Natural killer cell (primary cell): ENCODE measurements at regions not wholly inside any gene's neighbourhood (a gene's known extent, or its start where the extent isn't known, plus 50 kb on each side); places are given as distances from the start of the nearest gene placed in this dataset.

Source experiments
- ATAC-seq, 3 donors: fragments of 150-1000 bp in 2 of 3; fragments of 200-7000 bp in 1 of 3; cut with Tn5 transposase; 1 replicate in 1 of 3; 2 replicates in 2 of 3; pipeline ENCODE4 v1.10.0; 2021; ENCODE audit warnings: mild to moderate bottlenecking in 2 of 3, moderate library complexity in 2 of 3
- DNase-seq, 2 donors: peaks; one replicate each; pipeline versions ENCODE4 v3.0.0 to v3.0.0-alpha.2; 2013 to 2021; ENCODE audit warnings: mixed read lengths in 1 of 2
- H3K27ac ChIP-seq: one replicate; pipeline ENCODE4 v1.5.1; 2013; ENCODE audit warnings: mild to moderate bottlenecking, low read length
- H3K27me3 ChIP-seq: one replicate; pipeline ENCODE4 v1.6.1; 2013; ENCODE audit warnings: low read length; ENCODE audit not compliant: control insufficient read depth, insufficient read depth
- H3K36me3 ChIP-seq: one replicate; pipeline ENCODE4 v1.6.1; 2013; ENCODE audit warnings: low read length; ENCODE audit not compliant: control insufficient read depth, insufficient read depth
- H3K4me1 ChIP-seq: one replicate; pipeline ENCODE4 v1.6.1; 2013; ENCODE audit warnings: low read length; ENCODE audit not compliant: control insufficient read depth, insufficient read depth
- H3K4me3 ChIP-seq: one replicate; pipeline ENCODE4 v1.5.1; 2013; ENCODE audit warnings: low read length
- H3K9me3 ChIP-seq: one replicate; pipeline ENCODE4 v1.6.1; 2013; ENCODE audit warnings: low read length; ENCODE audit not compliant: control insufficient read depth, insufficient read depth
- H3K27ac Mint-ChIP-seq, 2 donors: one replicate each; pipeline ENCODE4 v1.8.0; 2022; ENCODE audit warnings: mild to moderate bottlenecking in 2 of 2, mixed read lengths in 2 of 2, moderate library complexity in 1 of 2
- H3K27me3 Mint-ChIP-seq, 2 donors: one replicate each; pipeline ENCODE4 v1.8.0; 2022; ENCODE audit warnings: low read depth in 2 of 2, mixed read lengths in 2 of 2
- H3K36me3 Mint-ChIP-seq: one replicate; pipeline ENCODE4 v1.8.0; 2022; ENCODE audit warnings: mixed read lengths
- H3K4me1 Mint-ChIP-seq, 2 donors: one replicate each; pipeline ENCODE4 v1.8.0; 2022; ENCODE audit warnings: mixed read lengths in 2 of 2
- H3K4me3 Mint-ChIP-seq: one replicate; pipeline ENCODE4 v1.8.0; 2022; ENCODE audit warnings: mild to moderate bottlenecking, moderate library complexity, mixed read lengths
- H3K9me3 Mint-ChIP-seq, 2 donors: one replicate each; pipeline ENCODE4 v1.8.0; 2022; ENCODE audit warnings: mixed read lengths in 2 of 2
- WGBS: methylation state at CpG from one replicate; pipeline ENCODE4 v1.1.7; 2013; ENCODE audit warnings: missing lambda C conversion rate; ENCODE audit not compliant: insufficient coverage; 5-methylcytosine and 5-hydroxymethylcytosine counted together
- intact Hi-C: fragments of 100-400 bp; cut with micrococcal nuclease; formaldehyde crosslinking; loops from one replicate; pipeline ENCODE4 v1.14.2; 2022
- TF ChIP-seq, protein P1 (sequence below): fragments of 200-600 bp; IDR thresholded peaks from one replicate; pipeline ENCODE4 v1.8.0; 2022; ENCODE audit warnings: antibody characterized with exemption

DNA sequence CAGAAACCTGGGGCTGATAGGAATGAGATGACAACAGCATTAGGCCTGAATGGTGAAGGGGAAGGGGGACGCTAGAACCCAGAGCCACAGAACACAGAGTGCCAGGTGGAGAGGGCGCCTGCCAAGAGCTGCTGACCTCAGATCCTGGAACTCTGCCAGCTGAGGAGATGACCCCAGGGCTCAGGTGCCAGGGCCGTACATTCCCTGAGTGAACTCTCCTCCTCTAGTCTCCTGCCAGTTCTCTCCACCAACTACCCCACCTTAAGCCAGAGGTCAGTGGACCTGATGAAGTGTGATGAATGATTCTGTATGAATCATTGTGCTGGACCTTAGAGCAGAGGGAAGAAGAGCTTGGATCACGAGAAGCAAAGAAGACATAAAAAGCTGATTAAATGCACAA is 1582.2 kb upstream of the ACVR2A start:
- Histone ChIP-seq H3K27me3 (no peaks in the 10 kb centered on the region), H3K4me3 (no peak overlapping the region), H3K4me1 (no peaks in the 10 kb centered on the region), H3K36me3 (no peaks in the 10 kb centered on the region), H3K9me3 (no peaks in the 10 kb centered on the region), H3K27ac (no peak overlapping the region)
- Mint-ChIP-seq H3K36me3 (no peaks in the 10 kb centered on the region), H3K9me3 (peaks cover 4 to 8% of the 10 kb centered on the region in 2 donors), H3K27me3 (no peaks in the 10 kb centered on the region), H3K4me1 (no peaks in the 10 kb centered on the region), H3K4me3 (no peak overlapping the region), H3K27ac (no peak overlapping the region)
- 90% methylated on average over 3 of the region's 4 CpGs for whole genome bisulfite sequencing
- TF ChIP-seq, protein P1, sequence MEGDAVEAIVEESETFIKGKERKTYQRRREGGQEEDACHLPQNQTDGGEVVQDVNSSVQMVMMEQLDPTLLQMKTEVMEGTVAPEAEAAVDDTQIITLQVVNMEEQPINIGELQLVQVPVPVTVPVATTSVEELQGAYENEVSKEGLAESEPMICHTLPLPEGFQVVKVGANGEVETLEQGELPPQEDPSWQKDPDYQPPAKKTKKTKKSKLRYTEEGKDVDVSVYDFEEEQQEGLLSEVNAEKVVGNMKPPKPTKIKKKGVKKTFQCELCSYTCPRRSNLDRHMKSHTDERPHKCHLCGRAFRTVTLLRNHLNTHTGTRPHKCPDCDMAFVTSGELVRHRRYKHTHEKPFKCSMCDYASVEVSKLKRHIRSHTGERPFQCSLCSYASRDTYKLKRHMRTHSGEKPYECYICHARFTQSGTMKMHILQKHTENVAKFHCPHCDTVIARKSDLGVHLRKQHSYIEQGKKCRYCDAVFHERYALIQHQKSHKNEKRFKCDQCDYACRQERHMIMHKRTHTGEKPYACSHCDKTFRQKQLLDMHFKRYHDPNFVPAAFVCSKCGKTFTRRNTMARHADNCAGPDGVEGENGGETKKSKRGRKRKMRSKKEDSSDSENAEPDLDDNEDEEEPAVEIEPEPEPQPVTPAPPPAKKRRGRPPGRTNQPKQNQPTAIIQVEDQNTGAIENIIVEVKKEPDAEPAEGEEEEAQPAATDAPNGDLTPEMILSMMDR, result no peak
- no peak for DNase-seq
- intact Hi-C loops, result no loop called here
- no peak for ATAC-seq

DNA sequence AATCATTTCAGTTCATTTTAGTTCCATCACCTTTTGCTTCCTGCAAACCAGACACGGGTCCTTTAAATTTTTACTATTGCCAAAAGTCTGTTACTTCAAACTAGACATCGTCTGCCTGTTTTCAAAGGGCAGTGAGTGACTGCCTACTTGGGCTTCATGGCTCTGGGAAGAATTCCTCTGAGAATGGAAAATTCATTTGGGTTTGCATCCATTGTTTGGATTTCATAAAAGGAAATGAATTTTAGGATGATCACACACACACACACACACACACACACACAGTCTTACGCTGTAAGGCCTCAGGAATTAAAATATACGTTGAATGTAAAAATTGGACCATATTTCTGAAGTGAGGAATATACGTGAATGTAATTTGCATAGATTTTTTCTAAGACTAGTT is 1584.3 kb upstream of the ACVR2A start:
- DNase-seq (no peak), ATAC-seq (no peak)
- WGBS, result 87% methylated on average over 2 of the region's 5 CpGs
- H3K36me3 Mint-ChIP-seq, result no peaks in the 10 kb centered on the region
- H3K4me3 Mint-ChIP-seq, result no peak overlapping the region
- Histone ChIP-seq H3K4me3 (no peak overlapping the region), H3K27ac (no peak overlapping the region), H3K36me3 (no peaks in the 10 kb centered on the region), H3K27me3 (no peaks in the 10 kb centered on the region), H3K9me3 (no peaks in the 10 kb centered on the region), H3K4me1 (no peaks in the 10 kb centered on the region)
- intact Hi-C loops, result no loop called here
- H3K4me1 Mint-ChIP-seq, result no peaks in the 10 kb centered on the region
- H3K9me3 Mint-ChIP-seq, result peaks cover 4 to 8% of the 10 kb centered on the region in 2 donors
- H3K27ac Mint-ChIP-seq, result no peak overlapping the region
- no peaks in the 10 kb centered on the region for H3K27me3 Mint-ChIP-seq
- TF ChIP-seq, protein P1, result no peak

DNA sequence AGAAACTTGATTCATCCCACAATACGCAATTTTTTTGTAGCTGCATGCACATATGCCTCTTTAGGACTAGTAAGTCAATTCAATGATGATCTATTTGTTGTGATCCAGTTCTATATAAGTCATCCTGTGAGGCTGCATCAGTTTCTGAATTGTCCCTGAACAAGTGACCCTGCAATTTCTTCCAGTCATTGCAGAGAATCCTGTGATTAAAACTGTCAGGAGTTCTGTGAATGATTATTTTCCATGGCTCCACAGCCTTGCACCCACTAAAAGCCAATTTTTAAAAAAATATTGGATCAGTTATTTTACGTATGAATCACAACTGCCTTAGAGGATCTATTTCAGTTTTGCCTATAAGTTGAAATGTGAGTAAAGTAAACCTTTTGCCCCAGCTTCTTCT is 1585.0 kb upstream of the ACVR2A start:
- Histone ChIP-seq H3K27me3 (no peaks in the 10 kb centered on the region), H3K4me1 (no peaks in the 10 kb centered on the region), H3K4me3 (no peak overlapping the region), H3K9me3 (no peaks in the 10 kb centered on the region), H3K36me3 (no peaks in the 10 kb centered on the region), H3K27ac (no peak overlapping the region)
- intact Hi-C loops, result no loop called here
- H3K9me3 Mint-ChIP-seq, result peaks cover 4 to 9% of the 10 kb centered on the region in 2 donors
- ATAC-seq (no peak), DNase-seq (no peak)
- H3K27ac Mint-ChIP-seq, result no peak overlapping the region
- no peak overlapping the region for H3K4me3 Mint-ChIP-seq
- H3K36me3 Mint-ChIP-seq, result no peaks in the 10 kb centered on the region
- 100% methylated on average over 1 of the region's 2 CpGs for WGBS
- no peaks in the 10 kb centered on the region for H3K4me1 Mint-ChIP-seq
- TF ChIP-seq, protein P1, result no peak
- no peaks in the 10 kb centered on the region for H3K27me3 Mint-ChIP-seq

DNA sequence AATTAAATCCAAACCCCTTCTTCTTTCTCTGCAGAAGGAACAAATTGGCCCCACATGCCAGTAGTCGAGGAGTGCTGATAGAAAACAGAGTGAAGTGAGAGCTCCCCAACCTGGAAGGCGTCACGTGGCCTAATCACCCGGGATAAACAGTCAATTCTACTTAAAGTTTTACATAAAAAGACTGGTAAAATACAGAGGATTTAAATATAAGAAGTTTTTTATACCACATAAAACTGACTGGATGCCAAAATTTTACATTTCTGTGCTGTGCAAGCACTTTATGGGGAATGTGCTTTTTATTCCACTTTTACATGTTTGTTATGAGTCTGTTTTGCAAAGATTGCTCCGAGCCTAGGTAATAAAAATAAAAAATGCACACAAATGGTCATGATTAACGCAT is 1586.8 kb upstream of the ACVR2A start:
- Mint-ChIP-seq H3K27ac (no peak overlapping the region), H3K27me3 (no peaks in the 10 kb centered on the region), H3K9me3 (peaks cover 3 to 5% of the 10 kb centered on the region in 2 donors), H3K4me3 (no peak overlapping the region), H3K36me3 (no peaks in the 10 kb centered on the region), H3K4me1 (no peaks in the 10 kb centered on the region)
- no peaks in the 10 kb centered on the region for H3K36me3 ChIP-seq
- no peaks in the 10 kb centered on the region for H3K9me3 ChIP-seq
- no peaks in the 10 kb centered on the region for H3K27me3 ChIP-seq
- TF ChIP-seq, protein P1, result no peak
- no peaks in the 10 kb centered on the region for H3K4me1 ChIP-seq
- intact Hi-C loops, result no loop called here
- no CpG with 5 or more reads among the region's 6 CpGs for WGBS
- ATAC-seq, result no peak
- no peak overlapping the region for H3K4me3 ChIP-seq
- DNase-seq, result no peak
- no peak overlapping the region for H3K27ac ChIP-seq
